ENCODE measurements at regions not wholly inside any gene's neighbourhood (a gene's known extent, or its start where the extent isn't known, plus 50 kb on each side); places are given as distances from the start of the nearest gene placed in this dataset.
A peak's percentile ranks its signal among the peaks of the same experiment; 100 is the strongest.

GRCh38 chr9:13651969-13652663 lies 372.6 kb upstream of the MPDZ start (continued):
- no peak for TF ChIP-seq REST (IDR thresholded peaks at IDR 0.05; ENCODE audit: unreplicated experiment)
- no peak for TF ChIP-seq STAT1 (IDR thresholded peaks at IDR 0.05; ENCODE audit: unreplicated experiment)
- no peak for TF ChIP-seq ETS1 (IDR thresholded peaks at IDR 0.05)

DNA sequence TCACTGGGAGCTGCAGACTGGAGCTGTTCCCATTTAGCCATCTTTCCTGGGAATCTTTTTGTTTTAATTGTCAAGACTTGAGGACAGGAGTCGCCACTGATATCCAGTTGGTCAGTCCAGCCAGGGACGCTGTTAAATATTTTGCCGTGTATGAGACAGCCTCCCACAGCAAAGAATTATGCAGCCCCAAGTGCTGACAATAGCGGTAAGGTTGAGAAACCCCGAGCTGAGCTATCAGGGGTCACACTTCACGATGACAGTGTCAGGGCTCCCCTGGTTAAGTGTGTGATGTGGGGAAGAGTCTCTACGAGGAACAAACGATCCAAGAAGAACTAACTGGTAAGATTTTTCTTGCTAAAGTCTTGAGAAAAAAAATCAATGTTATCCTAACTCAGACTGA lies 372.0 kb upstream of the MPDZ start:
- Mint-ChIP-seq H3K27me3 (ENCODE audit: insufficient read depth, low read depth, poor library complexity) (peaks cover 7% of the 10 kb centered on the region), H3K27ac (no peak overlapping the region), H3K36me3 (ENCODE audit: low read depth) (peaks cover 3% of the 10 kb centered on the region; the same call in 2 of the 3 replicates), H3K4me1 (no peaks in the 10 kb centered on the region), H3K4me3 (no peak overlapping the region), H3K9me3 (peaks cover 8% of the 10 kb centered on the region; the same call in 1 of the 3 replicates)
- TF ChIP-seq EZH2 (IDR thresholded peaks at IDR 0.05; ENCODE audit: low read depth, unreplicated experiment) = no peak
- no peak for TF ChIP-seq EZH2phosphoT487 (IDR thresholded peaks at IDR 0.05; ENCODE audit: unreplicated experiment)
- no peak for TF ChIP-seq JUNB (IDR thresholded peaks at IDR 0.05; ENCODE audit: unreplicated experiment)
- no peak for TF ChIP-seq ZNF462 (CRISPR knock-in tag; IDR thresholded peaks at IDR 0.05)
- TF ChIP-seq ZNF114 (CRISPR knock-in tag; IDR thresholded peaks at IDR 0.05) = no peak
- no peak for TF ChIP-seq POLR2AphosphoS5 (IDR thresholded peaks at IDR 0.05; ENCODE audit: low read depth)
- TF ChIP-seq ETS1 (IDR thresholded peaks at IDR 0.05) = no peak
- TF ChIP-seq STAT1 (IDR thresholded peaks at IDR 0.05; ENCODE audit: unreplicated experiment) = no peak
- Histone ChIP-seq H2AFZ (peak overlapping the region; percentile 67; the same call in 1 of the 2 replicates), H3K36me3 (ENCODE audit: insufficient read depth) (no peaks in the 10 kb centered on the region), H3K79me2 (replicated peaks; ENCODE audit: insufficient read depth) (no peaks in the 10 kb centered on the region), H3K27me3 (ENCODE audit: insufficient read depth) (no peaks in the 10 kb centered on the region), H3K27ac (ENCODE audit: low read depth) (no peak overlapping the region), H3K9me2 (ENCODE audit: insufficient read depth) (no peaks in the 10 kb centered on the region), H3K4me2 (no peak overlapping the region), H4K20me1 (replicated peaks; ENCODE audit: insufficient read depth) (no peaks in the 10 kb centered on the region), H3F3A (replicated peaks; ENCODE audit: low read depth) (no peaks in the 10 kb centered on the region), H3K4me1 (ENCODE audit: insufficient read depth) (no peaks in the 10 kb centered on the region), H3K4me3 (no peak overlapping the region)
- ATAC-seq (no peak), DNase-seq (ENCODE audit: low spot score) (no peak)

All from GM23338 (cell line).